ENCODE measurements at regions not wholly inside any gene's neighbourhood (a gene's known extent, or its start where the extent isn't known, plus 50 kb on each side); places are given as distances from the start of the nearest gene placed in this dataset.

- TF ChIP-seq ZNF777 (tag by site-specific recombination; IDR thresholded peaks at IDR 0.05; ENCODE audit: borderline replicate concordance) = no peak
- no peak for TF ChIP-seq GLI4 (tag by site-specific recombination; IDR thresholded peaks at IDR 0.05)
- no peak for TF ChIP-seq ZNF792 (tag by site-specific recombination; IDR thresholded peaks at IDR 0.05)
- TF ChIP-seq, protein P1, sequence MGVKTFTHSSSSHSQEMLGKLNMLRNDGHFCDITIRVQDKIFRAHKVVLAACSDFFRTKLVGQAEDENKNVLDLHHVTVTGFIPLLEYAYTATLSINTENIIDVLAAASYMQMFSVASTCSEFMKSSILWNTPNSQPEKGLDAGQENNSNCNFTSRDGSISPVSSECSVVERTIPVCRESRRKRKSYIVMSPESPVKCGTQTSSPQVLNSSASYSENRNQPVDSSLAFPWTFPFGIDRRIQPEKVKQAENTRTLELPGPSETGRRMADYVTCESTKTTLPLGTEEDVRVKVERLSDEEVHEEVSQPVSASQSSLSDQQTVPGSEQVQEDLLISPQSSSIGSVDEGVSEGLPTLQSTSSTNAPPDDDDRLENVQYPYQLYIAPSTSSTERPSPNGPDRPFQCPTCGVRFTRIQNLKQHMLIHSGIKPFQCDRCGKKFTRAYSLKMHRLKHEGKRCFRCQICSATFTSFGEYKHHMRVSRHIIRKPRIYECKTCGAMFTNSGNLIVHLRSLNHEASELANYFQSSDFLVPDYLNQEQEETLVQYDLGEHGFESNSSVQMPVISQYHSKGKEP (tag by site-specific recombination; IDR thresholded peaks at IDR 0.05) = no peak
- TF ChIP-seq, protein P2, sequence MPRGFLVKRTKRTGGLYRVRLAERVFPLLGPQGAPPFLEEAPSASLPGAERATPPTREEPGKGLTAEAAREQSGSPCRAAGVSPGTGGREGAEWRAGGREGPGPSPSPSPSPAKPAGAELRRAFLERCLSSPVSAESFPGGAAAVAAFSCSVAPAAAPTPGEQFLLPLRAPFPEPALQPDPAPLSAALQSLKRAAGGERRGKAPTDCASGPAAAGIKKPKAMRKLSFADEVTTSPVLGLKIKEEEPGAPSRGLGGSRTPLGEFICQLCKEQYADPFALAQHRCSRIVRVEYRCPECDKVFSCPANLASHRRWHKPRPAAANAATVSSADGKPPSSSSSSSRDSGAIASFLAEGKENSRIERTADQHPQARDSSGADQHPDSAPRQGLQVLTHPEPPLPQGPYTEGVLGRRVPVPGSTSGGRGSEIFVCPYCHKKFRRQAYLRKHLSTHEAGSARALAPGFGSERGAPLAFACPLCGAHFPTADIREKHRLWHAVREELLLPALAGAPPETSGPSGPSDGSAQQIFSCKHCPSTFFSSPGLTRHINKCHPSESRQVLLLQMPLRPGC (tag by site-specific recombination; IDR thresholded peaks at IDR 0.05) = no peak
- TF ChIP-seq ZNF366 (tag by site-specific recombination; conservative IDR thresholded peaks at IDR 0.05) = no peak
- TF ChIP-seq ZNF626 (tag by site-specific recombination; IDR thresholded peaks at IDR 0.05) = no peak
- no peak for TF ChIP-seq GLIS2 (tag by site-specific recombination; IDR thresholded peaks at IDR 0.05)
- TF ChIP-seq ZEB2 (tag by site-specific recombination; IDR thresholded peaks at IDR 0.05) = no peak
- TF ChIP-seq ZNF571 (tag by site-specific recombination; IDR thresholded peaks at IDR 0.05) = no peak
These were observed 893.5 kb upstream of the RBFOX1 start (continued) for GRCh38 chr16:6439129-6439528.

- POLR2A ChIA-PET = no interaction called here
- CTCF ChIA-PET = no interaction called here
- Histone ChIP-seq H3K36me3 (ENCODE audit: control insufficient read depth in 2 of 2, insufficient read depth in 1 of 2, low read length in 2 of 2) (no peaks in the 10 kb centered on the region), H3K4me1 (ENCODE audit: control insufficient read depth, insufficient read depth, low read length) (no peaks in the 10 kb centered on the region), H3K4me3 (ENCODE audit: low read depth, low read length) (no peak overlapping the region), H3K9me3 (ENCODE audit: control insufficient read depth, insufficient read depth, low read depth, low read length) (no peaks in the 10 kb centered on the region), H3K27ac (ENCODE audit: extremely low read depth, low read depth, low read length) (no peak overlapping the region)
- TF ChIP-seq ZNF529 (tag by site-specific recombination; IDR thresholded peaks at IDR 0.05; ENCODE audit: insufficient replicate concordance) = no peak
- no peak for TF ChIP-seq ZNF48 (tag by site-specific recombination; IDR thresholded peaks at IDR 0.05)
- no peak for TF ChIP-seq ZEB2 (tag by site-specific recombination; IDR thresholded peaks at IDR 0.05)
These were observed 903.8 kb upstream of the RBFOX1 start for GRCh38 chr16:6428861-6429260.

DNA sequence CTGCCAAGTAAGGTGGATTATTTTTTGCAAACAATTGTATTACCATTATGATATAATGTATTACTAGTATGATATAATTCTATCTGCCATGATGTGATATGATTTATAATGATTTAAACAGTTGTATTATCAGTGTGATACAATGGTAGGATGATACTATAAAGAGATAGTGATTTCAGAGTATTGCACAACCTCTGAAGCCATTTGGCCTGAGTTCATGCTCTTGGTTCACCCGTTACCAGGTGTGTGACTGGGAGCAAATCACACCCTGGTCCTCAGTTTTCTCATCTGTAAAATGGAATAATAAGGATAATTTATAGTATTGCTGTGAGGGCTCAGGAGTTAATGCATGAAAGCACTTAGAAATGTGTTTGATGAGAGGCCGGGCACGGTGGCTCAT is 905.0 kb upstream of the RBFOX1 start:
- TF ChIP-seq ZNF529 (tag by site-specific recombination; IDR thresholded peaks at IDR 0.05; ENCODE audit: insufficient replicate concordance) = no peak

GRCh38 chr16:6407596-6407995 is 925.0 kb upstream of the RBFOX1 start:
- Histone ChIP-seq H3K4me1 (ENCODE audit: control insufficient read depth, insufficient read depth, low read length) (no peaks in the 10 kb centered on the region), H3K9me3 (ENCODE audit: control insufficient read depth, insufficient read depth, low read depth, low read length) (no peaks in the 10 kb centered on the region), H3K36me3 (ENCODE audit: control insufficient read depth in 2 of 2, insufficient read depth in 1 of 2, low read length in 2 of 2) (no peaks in the 10 kb centered on the region), H3K27ac (ENCODE audit: extremely low read depth, low read depth, low read length) (no peak overlapping the region), H3K4me3 (ENCODE audit: low read depth, low read length) (no peak overlapping the region)
- ChIA-PET CTCF (no interaction called here), POLR2A (no interaction called here)
- TF ChIP-seq, protein P3, sequence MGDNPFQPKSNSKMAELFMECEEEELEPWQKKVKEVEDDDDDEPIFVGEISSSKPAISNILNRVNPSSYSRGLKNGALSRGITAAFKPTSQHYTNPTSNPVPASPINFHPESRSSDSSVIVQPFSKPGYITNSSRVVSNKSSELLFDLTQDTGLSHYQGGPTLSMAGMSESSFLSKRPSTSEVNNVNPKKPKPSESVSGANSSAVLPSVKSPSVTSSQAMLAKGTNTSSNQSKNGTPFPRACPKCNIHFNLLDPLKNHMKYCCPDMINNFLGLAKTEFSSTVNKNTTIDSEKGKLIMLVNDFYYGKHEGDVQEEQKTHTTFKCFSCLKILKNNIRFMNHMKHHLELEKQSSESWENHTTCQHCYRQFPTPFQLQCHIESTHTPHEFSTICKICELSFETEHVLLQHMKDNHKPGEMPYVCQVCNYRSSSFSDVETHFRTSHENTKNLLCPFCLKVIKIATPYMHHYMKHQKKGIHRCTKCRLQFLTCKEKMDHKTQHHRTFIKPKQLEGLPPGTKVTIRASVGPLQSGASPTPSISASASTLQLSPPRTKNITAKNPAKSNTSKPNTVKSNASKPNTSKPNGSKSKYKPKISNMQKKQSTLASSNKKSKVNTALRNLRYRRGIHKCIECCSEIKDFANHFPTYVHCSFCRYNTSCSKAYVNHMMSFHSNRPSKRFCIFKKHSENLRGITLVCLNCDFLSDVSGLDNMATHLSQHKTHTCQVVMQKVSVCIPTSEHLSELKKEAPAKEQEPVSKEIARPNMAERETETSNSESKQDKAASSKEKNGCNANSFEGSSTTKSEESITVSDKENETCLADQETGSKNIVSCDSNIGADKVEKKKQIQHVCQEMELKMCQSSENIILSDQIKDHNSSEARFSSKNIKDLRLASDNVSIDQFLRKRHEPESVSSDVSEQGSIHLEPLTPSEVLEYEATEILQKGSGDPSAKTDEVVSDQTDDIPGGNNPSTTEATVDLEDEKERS (tag by site-specific recombination; IDR thresholded peaks at IDR 0.05) = no peak
- no peak for TF ChIP-seq SALL2 (tag by site-specific recombination; IDR thresholded peaks at IDR 0.05; ENCODE audit: borderline replicate concordance)
- TF ChIP-seq ZBTB6 (tag by site-specific recombination; IDR thresholded peaks at IDR 0.05) = no peak
- TF ChIP-seq ZNF560 (tag by site-specific recombination; IDR thresholded peaks at IDR 0.05; ENCODE audit: borderline replicate concordance) = no peak
- TF ChIP-seq, protein P4, sequence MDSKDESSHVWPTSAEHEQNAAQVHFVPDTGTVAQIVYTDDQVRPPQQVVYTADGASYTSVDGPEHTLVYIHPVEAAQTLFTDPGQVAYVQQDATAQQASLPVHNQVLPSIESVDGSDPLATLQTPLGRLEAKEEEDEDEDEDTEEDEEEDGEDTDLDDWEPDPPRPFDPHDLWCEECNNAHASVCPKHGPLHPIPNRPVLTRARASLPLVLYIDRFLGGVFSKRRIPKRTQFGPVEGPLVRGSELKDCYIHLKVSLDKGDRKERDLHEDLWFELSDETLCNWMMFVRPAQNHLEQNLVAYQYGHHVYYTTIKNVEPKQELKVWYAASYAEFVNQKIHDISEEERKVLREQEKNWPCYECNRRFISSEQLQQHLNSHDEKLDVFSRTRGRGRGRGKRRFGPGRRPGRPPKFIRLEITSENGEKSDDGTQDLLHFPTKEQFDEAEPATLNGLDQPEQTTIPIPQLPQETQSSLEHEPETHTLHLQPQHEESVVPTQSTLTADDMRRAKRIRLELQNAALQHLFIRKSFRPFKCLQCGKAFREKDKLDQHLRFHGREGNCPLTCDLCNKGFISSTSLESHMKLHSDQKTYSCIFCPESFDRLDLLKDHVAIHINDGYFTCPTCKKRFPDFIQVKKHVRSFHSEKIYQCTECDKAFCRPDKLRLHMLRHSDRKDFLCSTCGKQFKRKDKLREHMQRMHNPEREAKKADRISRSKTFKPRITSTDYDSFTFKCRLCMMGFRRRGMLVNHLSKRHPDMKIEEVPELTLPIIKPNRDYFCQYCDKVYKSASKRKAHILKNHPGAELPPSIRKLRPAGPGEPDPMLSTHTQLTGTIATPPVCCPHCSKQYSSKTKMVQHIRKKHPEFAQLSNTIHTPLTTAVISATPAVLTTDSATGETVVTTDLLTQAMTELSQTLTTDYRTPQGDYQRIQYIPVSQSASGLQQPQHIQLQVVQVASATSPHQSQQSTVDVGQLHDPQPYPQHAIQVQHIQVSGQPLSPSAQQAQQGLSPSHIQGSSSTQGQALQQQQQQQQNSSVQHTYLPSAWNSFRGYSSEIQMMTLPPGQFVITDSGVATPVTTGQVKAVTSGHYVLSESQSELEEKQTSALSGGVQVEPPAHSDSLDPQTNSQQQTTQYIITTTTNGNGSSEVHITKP (tag by site-specific recombination; IDR thresholded peaks at IDR 0.05) = no peak
- no peak for TF ChIP-seq ZNF768 (tag by site-specific recombination; IDR thresholded peaks at IDR 0.05)
- TF ChIP-seq BCL11B (tag by site-specific recombination; IDR thresholded peaks at IDR 0.05; ENCODE audit: low read depth) = no peak

More for the DNA sequence above, 905.0 kb upstream of the RBFOX1 start:
- Histone ChIP-seq H3K4me3 (ENCODE audit: low read depth, low read length) (no peak overlapping the region), H3K4me1 (ENCODE audit: control insufficient read depth, insufficient read depth, low read length) (no peaks in the 10 kb centered on the region), H3K27ac (ENCODE audit: extremely low read depth, low read depth, low read length) (no peak overlapping the region), H3K9me3 (ENCODE audit: control insufficient read depth, insufficient read depth, low read depth, low read length) (no peaks in the 10 kb centered on the region), H3K36me3 (ENCODE audit: control insufficient read depth in 2 of 2, insufficient read depth in 1 of 2, low read length in 2 of 2) (no peaks in the 10 kb centered on the region)
- ChIA-PET CTCF (no interaction called here), POLR2A (no interaction called here)

Measured in HEK293 (cell line).